GM23338 (cell line): ENCODE measurements at regions not wholly inside any gene's neighbourhood (a gene's known extent, or its start where the extent isn't known, plus 50 kb on each side); places are given as distances from the start of the nearest gene placed in this dataset.

Experiments
- ATAC-seq: fragments of 200-7000 bp; cut with Tn5 transposase; 3 replicates; pipeline ENCODE4 v1.9.1; 2020
- DNase-seq: peaks from one replicate; pipeline ENCODE4 v3.0.0-alpha.2; 2015; ENCODE audit warnings: low spot score
- H2AFZ ChIP-seq: fragments of 200-600 bp; sonication (generic); 2 replicates; pipeline ENCODE4 v1.8.0; 2016; ENCODE audit warnings: antibody characterized with exemption, mild to moderate bottlenecking, moderate library complexity
- H3F3A ChIP-seq: fragments of 200-600 bp; sonication (generic); replicated peaks from 2 replicates; pipeline ENCODE4 v1.8.0; 2017; ENCODE audit warnings: antibody characterized with exemption, mixed run types, low read depth
- H3K27ac ChIP-seq: fragments of 200-600 bp; sonication (generic); 2 replicates; pipeline ENCODE4 v1.6.1; 2016; ENCODE audit warnings: low read depth
- H3K27me3 ChIP-seq: fragments of 200-600 bp; sonication (generic); 2 replicates; pipeline ENCODE4 v1.8.0; 2016; ENCODE audit warnings: mild to moderate bottlenecking, mixed run types, moderate library complexity; ENCODE audit not compliant: insufficient read depth
- H3K36me3 ChIP-seq: fragments of 200-600 bp; sonication (generic); 2 replicates; pipeline ENCODE4 v1.8.0; 2016; ENCODE audit warnings: mild to moderate bottlenecking; ENCODE audit not compliant: insufficient read depth
- H3K4me1 ChIP-seq: fragments of 200-600 bp; sonication (generic); 2 replicates; pipeline ENCODE4 v1.8.0; 2016; ENCODE audit warnings: mild to moderate bottlenecking, moderate library complexity; ENCODE audit not compliant: insufficient read depth
- H3K4me2 ChIP-seq: fragments of 200-600 bp; sonication (generic); 2 replicates; pipeline ENCODE4 v1.7.1; 2017; ENCODE audit warnings: mixed run types
- H3K4me3 ChIP-seq: fragments of 200-600 bp; sonication (generic); 2 replicates; pipeline ENCODE4 v1.6.1; 2016; ENCODE audit warnings: mixed run types
- H3K79me2 ChIP-seq: fragments of 200-600 bp; sonication (generic); replicated peaks from 2 replicates; pipeline ENCODE4 v1.8.0; 2017; ENCODE audit warnings: mild to moderate bottlenecking; ENCODE audit not compliant: insufficient read depth
- H3K9me2 ChIP-seq: fragments of 200-600 bp; sonication (generic); 2 replicates; pipeline ENCODE4 v1.8.0; 2017; ENCODE audit not compliant: insufficient read depth
- H4K20me1 ChIP-seq: fragments of 200-600 bp; sonication (generic); replicated peaks from 2 replicates; pipeline ENCODE4 v1.8.0; 2017; ENCODE audit warnings: mild to moderate bottlenecking; ENCODE audit not compliant: insufficient read depth
- H3K27ac Mint-ChIP-seq: 2 replicates; pipeline ENCODE4 v1.8.0; 2020; ENCODE audit warnings: inconsistent platforms, mild to moderate bottlenecking, moderate library complexity, mixed read lengths
- H3K27me3 Mint-ChIP-seq: 3 replicates; pipeline ENCODE4 v1.8.0; 2022; ENCODE audit warnings: low read depth, mild to moderate bottlenecking, moderate library complexity, mixed read lengths, inconsistent platforms; ENCODE audit not compliant: insufficient read depth, poor library complexity
- H3K36me3 Mint-ChIP-seq: 3 replicates; pipeline ENCODE4 v1.8.0; 2021; ENCODE audit warnings: low read depth, mild to moderate bottlenecking, inconsistent platforms, moderate library complexity, mixed read lengths
- H3K4me1 Mint-ChIP-seq: 3 replicates; pipeline ENCODE4 v1.8.0; 2020; ENCODE audit warnings: mild to moderate bottlenecking, inconsistent platforms, mixed read lengths
- H3K4me3 Mint-ChIP-seq: 3 replicates; pipeline ENCODE4 v1.8.0; 2021; ENCODE audit warnings: moderate library complexity, mild to moderate bottlenecking, inconsistent platforms, mixed read lengths
- H3K9me3 Mint-ChIP-seq: 3 replicates; pipeline ENCODE4 v1.8.0; 2020; ENCODE audit warnings: moderate library complexity, mild to moderate bottlenecking, inconsistent platforms, mixed read lengths
- CREB1 ChIP-seq: fragments of 250-450 bp; sonication (Bioruptor Pico); IDR thresholded peaks from 2 replicates; pipeline ENCODE4 v1.5.0; 2020; ENCODE audit warnings: low read depth, mild to moderate bottlenecking, moderate library complexity
- EZH2 ChIP-seq: fragments of 200-600 bp; sonication (generic); IDR thresholded peaks from one replicate; pipeline ENCODE4 v1.8.0; 2017; ENCODE audit warnings: antibody characterized with exemption, mild to moderate bottlenecking, low read depth; ENCODE audit not compliant: unreplicated experiment
- EZH2phosphoT487 ChIP-seq: fragments of 200-600 bp; sonication (generic); IDR thresholded peaks from one replicate; pipeline ENCODE4 v1.8.1; 2018; ENCODE audit warnings: antibody characterized with exemption; ENCODE audit not compliant: unreplicated experiment
- JUNB ChIP-seq: IDR thresholded peaks from one replicate; pipeline ENCODE4 v1.6.1; 2016; ENCODE audit warnings: antibody characterized with exemption; ENCODE audit not compliant: unreplicated experiment
- NANOG ChIP-seq: IDR thresholded peaks from 2 replicates; pipeline ENCODE4 v1.6.1; 2016; ENCODE audit warnings: antibody characterized with exemption, borderline replicate concordance
- POLR2AphosphoS5 ChIP-seq: IDR thresholded peaks from 2 replicates; pipeline ENCODE4 v1.6.1; 2016; ENCODE audit warnings: antibody characterized with exemption, low read depth
- STAT1 ChIP-seq: IDR thresholded peaks from one replicate; pipeline ENCODE4 v1.6.1; 2016; ENCODE audit warnings: antibody characterized with exemption; ENCODE audit not compliant: unreplicated experiment
- ZNF114 ChIP-seq: fragments of 250-450 bp; sonication (Bioruptor Pico); IDR thresholded peaks from 2 replicates; pipeline ENCODE4 v1.5.0; 2020; ENCODE audit warnings: mild to moderate bottlenecking, moderate library complexity
- ZNF331 ChIP-seq: fragments of 250-450 bp; sonication (Bioruptor Pico); IDR thresholded peaks from 2 replicates; pipeline ENCODE4 v1.5.0; 2020; ENCODE audit warnings: low read depth, mild to moderate bottlenecking, moderate library complexity
- TF ChIP-seq, protein P1 (sequence below): fragments of 250-450 bp; sonication (Bioruptor Pico); IDR thresholded peaks from 2 replicates; pipeline ENCODE4 v1.5.0; 2020; ENCODE audit warnings: mild to moderate bottlenecking, moderate library complexity
- TF ChIP-seq, protein P2 (sequence below): IDR thresholded peaks from 2 replicates; pipeline ENCODE4 v1.6.1; 2016; ENCODE audit warnings: antibody characterized with exemption
- TF ChIP-seq, protein P3 (sequence below), 2 experiments: fragments of 200-600 bp in 1 of 2; sonication (generic) in 1 of 2; conservative IDR thresholded peaks; 2 replicates each; pipeline versions ENCODE4 v1.5.1 to v1.6.1; 2016 to 2017; ENCODE audit warnings: antibody characterized with exemption in 2 of 2, low read depth in 2 of 2, mild to moderate bottlenecking in 2 of 2, moderate library complexity in 1 of 2
- TF ChIP-seq, protein P4 (sequence below): IDR thresholded peaks from one replicate; pipeline ENCODE4 v1.6.1; 2018; ENCODE audit warnings: antibody characterized with exemption; ENCODE audit not compliant: unreplicated experiment

DNA sequence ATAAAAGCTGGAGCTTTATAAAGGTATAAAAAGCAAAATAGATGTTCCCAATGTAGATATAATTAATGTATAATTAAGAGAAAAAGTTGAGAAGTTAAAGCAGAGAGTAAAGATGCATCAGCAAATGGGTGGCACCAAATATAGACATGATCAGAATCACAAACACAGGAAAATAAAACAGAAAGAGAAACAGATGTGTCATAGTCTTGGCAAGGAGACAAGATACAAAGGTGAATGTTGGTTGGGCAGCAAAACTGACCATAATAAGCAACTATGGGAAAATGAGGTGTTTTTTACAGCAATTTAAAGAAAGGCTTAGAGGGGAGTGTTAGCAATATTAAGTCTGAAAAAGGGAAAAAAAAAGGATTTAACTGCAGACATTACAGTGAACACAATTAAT lies 135.4 kb upstream of the CLEC14A start:
- Histone ChIP-seq H4K20me1 (0 out of 2 replicates have a peak, but pooled peaks cover 2% of the 10 kb centered on the region), H3K4me3 (no peak overlapping the region), H3K79me2 (no peaks in the 10 kb centered on the region), H3K36me3 (no peaks in the 10 kb centered on the region), H3F3A (no peaks in the 10 kb centered on the region), H3K27me3 (no peaks in the 10 kb centered on the region), H3K9me2 (no peaks in the 10 kb centered on the region), H2AFZ (no peak overlapping the region), H3K4me2 (no peak overlapping the region), H3K4me1 (no peaks in the 10 kb centered on the region), H3K27ac (no peak overlapping the region)
- H3K27me3 Mint-ChIP-seq: no peaks in the 10 kb centered on the region
- no peak overlapping the region for H3K4me3 Mint-ChIP-seq
- no peaks in the 10 kb centered on the region for H3K36me3 Mint-ChIP-seq
- DNase-seq: no peak
- H3K4me1 Mint-ChIP-seq: no peaks in the 10 kb centered on the region; the same call in 2 of the 3 replicates
- H3K9me3 Mint-ChIP-seq: no peaks in the 10 kb centered on the region
- TF ChIP-seq NANOG: no peak
- TF ChIP-seq, protein P1, sequence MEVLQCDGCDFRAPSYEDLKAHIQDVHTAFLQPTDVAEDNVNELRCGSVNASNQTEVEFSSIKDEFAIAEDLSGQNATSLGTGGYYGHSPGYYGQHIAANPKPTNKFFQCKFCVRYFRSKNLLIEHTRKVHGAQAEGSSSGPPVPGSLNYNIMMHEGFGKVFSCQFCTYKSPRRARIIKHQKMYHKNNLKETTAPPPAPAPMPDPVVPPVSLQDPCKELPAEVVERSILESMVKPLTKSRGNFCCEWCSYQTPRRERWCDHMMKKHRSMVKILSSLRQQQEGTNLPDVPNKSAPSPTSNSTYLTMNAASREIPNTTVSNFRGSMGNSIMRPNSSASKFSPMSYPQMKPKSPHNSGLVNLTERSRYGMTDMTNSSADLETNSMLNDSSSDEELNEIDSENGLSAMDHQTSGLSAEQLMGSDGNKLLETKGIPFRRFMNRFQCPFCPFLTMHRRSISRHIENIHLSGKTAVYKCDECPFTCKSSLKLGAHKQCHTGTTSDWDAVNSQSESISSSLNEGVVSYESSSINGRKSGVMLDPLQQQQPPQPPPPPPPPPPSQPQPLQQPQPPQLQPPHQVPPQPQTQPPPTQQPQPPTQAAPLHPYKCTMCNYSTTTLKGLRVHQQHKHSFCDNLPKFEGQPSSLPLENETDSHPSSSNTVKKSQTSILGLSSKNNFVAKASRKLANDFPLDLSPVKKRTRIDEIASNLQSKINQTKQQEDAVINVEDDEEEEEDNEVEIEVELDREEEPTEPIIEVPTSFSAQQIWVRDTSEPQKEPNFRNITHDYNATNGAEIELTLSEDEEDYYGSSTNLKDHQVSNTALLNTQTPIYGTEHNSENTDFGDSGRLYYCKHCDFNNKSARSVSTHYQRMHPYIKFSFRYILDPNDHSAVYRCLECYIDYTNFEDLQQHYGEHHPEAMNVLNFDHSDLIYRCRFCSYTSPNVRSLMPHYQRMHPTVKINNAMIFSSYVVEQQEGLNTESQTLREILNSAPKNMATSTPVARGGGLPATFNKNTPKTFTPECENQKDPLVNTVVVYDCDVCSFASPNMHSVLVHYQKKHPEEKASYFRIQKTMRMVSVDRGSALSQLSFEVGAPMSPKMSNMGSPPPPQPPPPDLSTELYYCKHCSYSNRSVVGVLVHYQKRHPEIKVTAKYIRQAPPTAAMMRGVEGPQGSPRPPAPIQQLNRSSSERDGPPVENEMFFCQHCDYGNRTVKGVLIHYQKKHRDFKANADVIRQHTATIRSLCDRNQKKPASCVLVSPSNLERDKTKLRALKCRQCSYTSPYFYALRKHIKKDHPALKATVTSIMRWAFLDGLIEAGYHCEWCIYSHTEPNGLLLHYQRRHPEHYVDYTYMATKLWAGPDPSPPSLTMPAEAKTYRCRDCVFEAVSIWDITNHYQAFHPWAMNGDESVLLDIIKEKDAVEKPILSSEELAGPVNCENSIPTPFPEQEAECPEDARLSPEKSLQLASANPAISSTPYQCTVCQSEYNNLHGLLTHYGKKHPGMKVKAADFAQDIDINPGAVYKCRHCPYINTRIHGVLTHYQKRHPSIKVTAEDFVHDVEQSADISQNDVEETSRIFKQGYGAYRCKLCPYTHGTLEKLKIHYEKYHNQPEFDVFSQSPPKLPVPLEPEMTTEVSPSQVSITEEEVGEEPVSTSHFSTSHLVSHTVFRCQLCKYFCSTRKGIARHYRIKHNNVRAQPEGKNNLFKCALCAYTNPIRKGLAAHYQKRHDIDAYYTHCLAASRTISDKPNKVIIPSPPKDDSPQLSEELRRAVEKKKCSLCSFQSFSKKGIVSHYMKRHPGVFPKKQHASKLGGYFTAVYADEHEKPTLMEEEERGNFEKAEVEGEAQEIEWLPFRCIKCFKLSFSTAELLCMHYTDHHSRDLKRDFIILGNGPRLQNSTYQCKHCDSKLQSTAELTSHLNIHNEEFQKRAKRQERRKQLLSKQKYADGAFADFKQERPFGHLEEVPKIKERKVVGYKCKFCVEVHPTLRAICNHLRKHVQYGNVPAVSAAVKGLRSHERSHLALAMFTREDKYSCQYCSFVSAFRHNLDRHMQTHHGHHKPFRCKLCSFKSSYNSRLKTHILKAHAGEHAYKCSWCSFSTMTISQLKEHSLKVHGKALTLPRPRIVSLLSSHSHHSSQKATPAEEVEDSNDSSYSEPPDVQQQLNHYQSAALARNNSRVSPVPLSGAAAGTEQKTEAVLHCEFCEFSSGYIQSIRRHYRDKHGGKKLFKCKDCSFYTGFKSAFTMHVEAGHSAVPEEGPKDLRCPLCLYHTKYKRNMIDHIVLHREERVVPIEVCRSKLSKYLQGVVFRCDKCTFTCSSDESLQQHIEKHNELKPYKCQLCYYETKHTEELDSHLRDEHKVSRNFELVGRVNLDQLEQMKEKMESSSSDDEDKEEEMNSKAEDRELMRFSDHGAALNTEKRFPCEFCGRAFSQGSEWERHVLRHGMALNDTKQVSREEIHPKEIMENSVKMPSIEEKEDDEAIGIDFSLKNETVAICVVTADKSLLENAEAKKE (CRISPR knock-in tag): no peak
- TF ChIP-seq STAT1: no peak
- TF ChIP-seq POLR2AphosphoS5: no peak
- no peak for TF ChIP-seq EZH2phosphoT487
- TF ChIP-seq, protein P2, sequence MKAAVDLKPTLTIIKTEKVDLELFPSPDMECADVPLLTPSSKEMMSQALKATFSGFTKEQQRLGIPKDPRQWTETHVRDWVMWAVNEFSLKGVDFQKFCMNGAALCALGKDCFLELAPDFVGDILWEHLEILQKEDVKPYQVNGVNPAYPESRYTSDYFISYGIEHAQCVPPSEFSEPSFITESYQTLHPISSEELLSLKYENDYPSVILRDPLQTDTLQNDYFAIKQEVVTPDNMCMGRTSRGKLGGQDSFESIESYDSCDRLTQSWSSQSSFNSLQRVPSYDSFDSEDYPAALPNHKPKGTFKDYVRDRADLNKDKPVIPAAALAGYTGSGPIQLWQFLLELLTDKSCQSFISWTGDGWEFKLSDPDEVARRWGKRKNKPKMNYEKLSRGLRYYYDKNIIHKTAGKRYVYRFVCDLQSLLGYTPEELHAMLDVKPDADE: no peak
- TF ChIP-seq, protein P3, sequence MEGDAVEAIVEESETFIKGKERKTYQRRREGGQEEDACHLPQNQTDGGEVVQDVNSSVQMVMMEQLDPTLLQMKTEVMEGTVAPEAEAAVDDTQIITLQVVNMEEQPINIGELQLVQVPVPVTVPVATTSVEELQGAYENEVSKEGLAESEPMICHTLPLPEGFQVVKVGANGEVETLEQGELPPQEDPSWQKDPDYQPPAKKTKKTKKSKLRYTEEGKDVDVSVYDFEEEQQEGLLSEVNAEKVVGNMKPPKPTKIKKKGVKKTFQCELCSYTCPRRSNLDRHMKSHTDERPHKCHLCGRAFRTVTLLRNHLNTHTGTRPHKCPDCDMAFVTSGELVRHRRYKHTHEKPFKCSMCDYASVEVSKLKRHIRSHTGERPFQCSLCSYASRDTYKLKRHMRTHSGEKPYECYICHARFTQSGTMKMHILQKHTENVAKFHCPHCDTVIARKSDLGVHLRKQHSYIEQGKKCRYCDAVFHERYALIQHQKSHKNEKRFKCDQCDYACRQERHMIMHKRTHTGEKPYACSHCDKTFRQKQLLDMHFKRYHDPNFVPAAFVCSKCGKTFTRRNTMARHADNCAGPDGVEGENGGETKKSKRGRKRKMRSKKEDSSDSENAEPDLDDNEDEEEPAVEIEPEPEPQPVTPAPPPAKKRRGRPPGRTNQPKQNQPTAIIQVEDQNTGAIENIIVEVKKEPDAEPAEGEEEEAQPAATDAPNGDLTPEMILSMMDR (conservative IDR thresholded peaks at IDR 0.05; ENCODE audit: low read depth in 2 of 2): no peak
- TF ChIP-seq CREB1 (CRISPR knock-in tag): no peak
- no peak for TF ChIP-seq ZNF114 (CRISPR knock-in tag)
- no peak for TF ChIP-seq JUNB
- no peak for TF ChIP-seq ZNF331 (CRISPR knock-in tag)
- TF ChIP-seq, protein P4, sequence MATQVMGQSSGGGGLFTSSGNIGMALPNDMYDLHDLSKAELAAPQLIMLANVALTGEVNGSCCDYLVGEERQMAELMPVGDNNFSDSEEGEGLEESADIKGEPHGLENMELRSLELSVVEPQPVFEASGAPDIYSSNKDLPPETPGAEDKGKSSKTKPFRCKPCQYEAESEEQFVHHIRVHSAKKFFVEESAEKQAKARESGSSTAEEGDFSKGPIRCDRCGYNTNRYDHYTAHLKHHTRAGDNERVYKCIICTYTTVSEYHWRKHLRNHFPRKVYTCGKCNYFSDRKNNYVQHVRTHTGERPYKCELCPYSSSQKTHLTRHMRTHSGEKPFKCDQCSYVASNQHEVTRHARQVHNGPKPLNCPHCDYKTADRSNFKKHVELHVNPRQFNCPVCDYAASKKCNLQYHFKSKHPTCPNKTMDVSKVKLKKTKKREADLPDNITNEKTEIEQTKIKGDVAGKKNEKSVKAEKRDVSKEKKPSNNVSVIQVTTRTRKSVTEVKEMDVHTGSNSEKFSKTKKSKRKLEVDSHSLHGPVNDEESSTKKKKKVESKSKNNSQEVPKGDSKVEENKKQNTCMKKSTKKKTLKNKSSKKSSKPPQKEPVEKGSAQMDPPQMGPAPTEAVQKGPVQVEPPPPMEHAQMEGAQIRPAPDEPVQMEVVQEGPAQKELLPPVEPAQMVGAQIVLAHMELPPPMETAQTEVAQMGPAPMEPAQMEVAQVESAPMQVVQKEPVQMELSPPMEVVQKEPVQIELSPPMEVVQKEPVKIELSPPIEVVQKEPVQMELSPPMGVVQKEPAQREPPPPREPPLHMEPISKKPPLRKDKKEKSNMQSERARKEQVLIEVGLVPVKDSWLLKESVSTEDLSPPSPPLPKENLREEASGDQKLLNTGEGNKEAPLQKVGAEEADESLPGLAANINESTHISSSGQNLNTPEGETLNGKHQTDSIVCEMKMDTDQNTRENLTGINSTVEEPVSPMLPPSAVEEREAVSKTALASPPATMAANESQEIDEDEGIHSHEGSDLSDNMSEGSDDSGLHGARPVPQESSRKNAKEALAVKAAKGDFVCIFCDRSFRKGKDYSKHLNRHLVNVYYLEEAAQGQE: no peak
- no peak for TF ChIP-seq EZH2
- no peak for ATAC-seq
- H3K27ac Mint-ChIP-seq: no peak overlapping the region
